B cell (primary cell): ENCODE measurements at regions not wholly inside any gene's neighbourhood (a gene's known extent, or its start where the extent isn't known, plus 50 kb on each side); places are given as distances from the start of the nearest gene placed in this dataset.
"Not testable (repeated sequence)": the region's sequence is repeated elsewhere in the genome, so short reads cannot be mapped to it uniquely, and the experiment has no call there.

Experiments used
- ATAC-seq: fragments of 200-7000 bp; cut with Tn5 transposase; one replicate; pipeline ENCODE4 v1.10.0; 2021; ENCODE audit warnings: low read depth, mild to moderate bottlenecking, moderate number of reproducible peaks, moderate library complexity
- CTCF ChIA-PET: fragments of 350-600 bp; sonication (Branson Sonifier 250); formaldehyde crosslinking; loops from one replicate; lab custom pipeline; 2021; ENCODE audit warnings: antibody characterized with exemption, inconsistent platforms; lab: Charles Lee
- POLR2A ChIA-PET: fragments of 350-600 bp; sonication (Branson Sonifier 250); formaldehyde crosslinking; loops from one replicate; lab custom pipeline; 2021; ENCODE audit warnings: antibody characterized with exemption; lab: Charles Lee
- DNase-seq: peaks from one replicate; pipeline ENCODE4 v3.0.0; 2013
- H2AFZ ChIP-seq: 2 replicates; pipeline ENCODE4 v1.6.1; 2012; ENCODE audit warnings: mild to moderate bottlenecking, low read depth, low read length; ENCODE audit not compliant: insufficient read depth, poor library complexity, severe bottlenecking
- H3K27ac ChIP-seq, 2 donors: 1 replicate in 1 of 2; 2 replicates in 1 of 2; pipeline ENCODE4 v1.5.1; 2012 to 2013; ENCODE audit warnings: low read length in 2 of 2, mild to moderate bottlenecking in 2 of 2, moderate library complexity in 1 of 2
- H3K27me3 ChIP-seq, 4 experiments: fragments of 200-600 bp in 1 of 4; sonication (generic) in 1 of 4; replicated peaks in 1 of 4; 1 replicate in 2 of 4; 2 replicates in 2 of 4; pipeline versions ENCODE4 v1.6.1 to v1.7.0; 2013 to 2016; ENCODE audit warnings: low read length in 3 of 4, mild to moderate bottlenecking in 2 of 4, mixed read lengths in 1 of 4, moderate library complexity in 1 of 4; ENCODE audit not compliant: insufficient read depth in 4 of 4, control insufficient read depth in 3 of 4; ENCODE audit errors: control extremely low read depth in 1 of 4
- H3K36me3 ChIP-seq, 2 experiments: replicated peaks in 1 of 2; 1 replicate in 1 of 2; 2 replicates in 1 of 2; pipeline versions ENCODE4 v1.6.1 to v1.7.1; 2013; ENCODE audit warnings: low read length in 1 of 2; ENCODE audit not compliant: insufficient read depth in 2 of 2, control insufficient read depth in 1 of 2; ENCODE audit errors: control extremely low read depth in 1 of 2, extremely low read depth in 1 of 2
- H3K4me1 ChIP-seq, 2 donors: fragments of 200-600 bp in 1 of 2; sonication (generic) in 1 of 2; 1 replicate in 1 of 2; 2 replicates in 1 of 2; pipeline versions ENCODE4 v1.5.1 to v1.6.1; 2013 to 2017; ENCODE audit warnings: low read length in 2 of 2; ENCODE audit not compliant: control insufficient read depth in 2 of 2, insufficient read depth in 2 of 2
- H3K4me2 ChIP-seq: replicated peaks from 2 replicates; pipeline ENCODE3; 2012; ENCODE audit warnings: mild to moderate bottlenecking, low read depth, low read length; ENCODE audit not compliant: poor library complexity, severe bottlenecking
- H3K4me3 ChIP-seq, 5 experiments: fragments of 200-600 bp in 1 of 5; sonication (generic) in 1 of 5; 1 replicate in 3 of 5; 2 replicates in 2 of 5; pipeline versions ENCODE4 v1.5.1 to v1.7.0; 2011 to 2016; ENCODE audit warnings: low read length in 4 of 5, mild to moderate bottlenecking in 4 of 5, low read depth in 2 of 5, control low read depth in 1 of 5, moderate library complexity in 1 of 5; ENCODE audit not compliant: insufficient read depth in 1 of 5; ENCODE audit errors: control extremely low read depth in 1 of 5, extremely low read depth in 1 of 5
- H3K79me2 ChIP-seq: fragments of 200-600 bp; sonication (generic); one replicate; pipeline ENCODE4 v1.6.0; 2016; ENCODE audit warnings: low read length; ENCODE audit not compliant: control insufficient read depth, insufficient read depth
- H3K9ac ChIP-seq: fragments of 200-600 bp; sonication (generic); 2 replicates; pipeline ENCODE4 v1.6.1; 2017; ENCODE audit warnings: mild to moderate bottlenecking, low read length, moderate library complexity
- H3K9me3 ChIP-seq, 3 donors: one replicate each; pipeline versions ENCODE4 v1.6.1 to v1.7.1; 2013; ENCODE audit warnings: low read length in 2 of 3; ENCODE audit not compliant: control insufficient read depth in 2 of 3, insufficient read depth in 1 of 3; ENCODE audit errors: control extremely low read depth in 1 of 3
- H4K20me1 ChIP-seq: 2 replicates; pipeline ENCODE4 v1.6.0; 2012; ENCODE audit warnings: mild to moderate bottlenecking, low read length; ENCODE audit not compliant: insufficient read depth, control insufficient read depth, poor library complexity, severe bottlenecking
- H3K27ac Mint-ChIP-seq: one replicate; pipeline ENCODE4 v1.8.0; 2021; ENCODE audit warnings: mixed read lengths
- H3K27me3 Mint-ChIP-seq: one replicate; pipeline ENCODE4 v1.8.0; 2021; ENCODE audit warnings: mixed read lengths
- H3K4me1 Mint-ChIP-seq: one replicate; pipeline ENCODE4 v1.8.0; 2021; ENCODE audit warnings: mixed read lengths
- H3K4me3 Mint-ChIP-seq: one replicate; pipeline ENCODE4 v1.8.0; 2021; ENCODE audit warnings: mixed read lengths
- H3K9me3 Mint-ChIP-seq: one replicate; pipeline ENCODE4 v1.8.0; 2022; ENCODE audit warnings: mixed read lengths; ENCODE audit not compliant: insufficient read depth
- EZH2 ChIP-seq: IDR thresholded peaks from 2 replicates; pipeline ENCODE4 v1.6.1; 2012; ENCODE audit warnings: borderline replicate concordance, low read depth, mild to moderate bottlenecking, moderate library complexity, low read length; ENCODE audit not compliant: insufficient read depth, poor library complexity, severe bottlenecking
- WGBS: methylation state at CpG from one replicate; pipeline ENCODE4 v1.1.5; 2013; ENCODE audit warnings: missing lambda C conversion rate; ENCODE audit not compliant: insufficient coverage; 5-methylcytosine and 5-hydroxymethylcytosine counted together
- intact Hi-C: fragments of 100-400 bp; cut with micrococcal nuclease; formaldehyde crosslinking; loops from one replicate; pipeline ENCODE4 v1.10.0; 2022
- TF ChIP-seq, protein P1 (sequence below): fragments of 200-600 bp; IDR thresholded peaks from one replicate; pipeline ENCODE4 v1.8.0; 2022; ENCODE audit warnings: antibody characterized with exemption, mild to moderate bottlenecking

DNA sequence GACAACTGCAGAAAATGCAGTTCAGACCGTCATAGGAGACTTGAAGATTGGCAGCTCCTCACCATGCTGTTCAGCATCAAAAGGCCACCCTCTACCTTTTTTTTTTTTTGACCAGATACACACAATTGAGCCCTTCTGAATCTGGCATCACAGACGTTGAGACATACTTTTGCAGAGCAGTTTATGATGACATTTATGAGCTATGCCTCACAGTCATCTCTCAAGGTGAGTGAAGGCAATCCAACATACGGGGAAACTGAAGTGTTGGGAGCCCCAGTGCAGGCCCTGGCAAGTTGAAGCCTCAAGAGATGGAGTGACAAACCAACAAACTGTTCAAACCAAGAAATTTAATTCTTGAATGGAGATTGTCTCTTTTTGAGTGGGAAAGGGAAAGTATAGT lies 83.6 kb upstream of the DLX6 start:
- Histone ChIP-seq H3K27ac (no peak overlapping the region), H2AFZ (no peak overlapping the region), H3K36me3 (no peaks in the 10 kb centered on the region), H3K9ac (no peak overlapping the region), H3K4me1 (no peaks in the 10 kb centered on the region), H3K4me3 (no peak overlapping the region), H3K9me3 (no peaks in the 10 kb centered on the region), H3K27me3 (no peaks in the 10 kb centered on the region), H4K20me1 (no peaks in the 10 kb centered on the region), H3K4me2 (no peak overlapping the region), H3K79me2 (no peaks in the 10 kb centered on the region)
- peaks cover 7% of the 10 kb centered on the region for H3K27me3 Mint-ChIP-seq
- DNase-seq (no peak), ATAC-seq (no peak)
- POLR2A ChIA-PET = no interaction called here
- intact Hi-C loops = no loop called here
- 100% methylated on average over 1 of the region's 3 CpGs for WGBS
- H3K9me3 Mint-ChIP-seq = no peaks in the 10 kb centered on the region
- CTCF ChIA-PET = no interaction called here
- no peaks in the 10 kb centered on the region for H3K4me1 Mint-ChIP-seq
- TF ChIP-seq, protein P1, sequence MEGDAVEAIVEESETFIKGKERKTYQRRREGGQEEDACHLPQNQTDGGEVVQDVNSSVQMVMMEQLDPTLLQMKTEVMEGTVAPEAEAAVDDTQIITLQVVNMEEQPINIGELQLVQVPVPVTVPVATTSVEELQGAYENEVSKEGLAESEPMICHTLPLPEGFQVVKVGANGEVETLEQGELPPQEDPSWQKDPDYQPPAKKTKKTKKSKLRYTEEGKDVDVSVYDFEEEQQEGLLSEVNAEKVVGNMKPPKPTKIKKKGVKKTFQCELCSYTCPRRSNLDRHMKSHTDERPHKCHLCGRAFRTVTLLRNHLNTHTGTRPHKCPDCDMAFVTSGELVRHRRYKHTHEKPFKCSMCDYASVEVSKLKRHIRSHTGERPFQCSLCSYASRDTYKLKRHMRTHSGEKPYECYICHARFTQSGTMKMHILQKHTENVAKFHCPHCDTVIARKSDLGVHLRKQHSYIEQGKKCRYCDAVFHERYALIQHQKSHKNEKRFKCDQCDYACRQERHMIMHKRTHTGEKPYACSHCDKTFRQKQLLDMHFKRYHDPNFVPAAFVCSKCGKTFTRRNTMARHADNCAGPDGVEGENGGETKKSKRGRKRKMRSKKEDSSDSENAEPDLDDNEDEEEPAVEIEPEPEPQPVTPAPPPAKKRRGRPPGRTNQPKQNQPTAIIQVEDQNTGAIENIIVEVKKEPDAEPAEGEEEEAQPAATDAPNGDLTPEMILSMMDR = no peak
- no peak for TF ChIP-seq EZH2
- no peak overlapping the region for H3K4me3 Mint-ChIP-seq
- no peak overlapping the region for H3K27ac Mint-ChIP-seq

GRCh38 chr7:96923345-96923744 lies 82.0 kb upstream of the DLX6 start:
- H2AFZ ChIP-seq, H4K20me1 ChIP-seq, H3K4me1 ChIP-seq, POLR2A ChIA-PET, H3K4me2 ChIP-seq, H3K9ac ChIP-seq, H3K27ac ChIP-seq, H3K27me3 Mint-ChIP-seq, H3K4me3 Mint-ChIP-seq, DNase-seq, H3K36me3 ChIP-seq, H3K27ac Mint-ChIP-seq, H3K9me3 ChIP-seq, ATAC-seq, H3K79me2 ChIP-seq, CTCF ChIA-PET, H3K9me3 Mint-ChIP-seq, H3K27me3 ChIP-seq, H3K4me1 Mint-ChIP-seq, H3K4me3 ChIP-seq, intact Hi-C loops: not testable (repeated sequence)
